ENCODE measurements at regions not wholly inside any gene's neighbourhood (a gene's known extent, or its start where the extent isn't known, plus 50 kb on each side); places are given as distances from the start of the nearest gene placed in this dataset.

DNA sequence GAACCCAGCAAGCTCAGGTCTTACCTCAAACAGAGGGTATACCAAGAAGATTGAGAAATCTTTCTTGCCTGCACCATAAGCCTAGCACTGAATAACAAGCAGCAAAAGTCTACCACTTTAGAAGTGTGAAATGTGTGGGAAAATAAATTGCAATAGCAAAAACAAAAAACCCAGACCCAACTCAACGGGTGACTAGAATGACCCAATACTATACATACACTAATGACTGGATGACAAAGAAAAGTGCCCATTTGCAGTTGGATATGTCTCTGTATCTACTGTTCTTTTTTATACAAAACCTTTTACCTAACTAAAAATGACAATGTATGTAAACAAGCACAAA lies 950.6 kb downstream of the TRIB2 start:
- Histone ChIP-seq H3K4me3 (ENCODE audit: low read depth, low read length) (no peak overlapping the region), H3K9me3 (ENCODE audit: control insufficient read depth, insufficient read depth, low read depth, low read length) (no peaks in the 10 kb centered on the region), H3K4me1 (ENCODE audit: control insufficient read depth, insufficient read depth, low read length) (no peaks in the 10 kb centered on the region), H3K27ac (ENCODE audit: extremely low read depth, low read depth, low read length) (no peak overlapping the region), H3K36me3 (ENCODE audit: control insufficient read depth in 2 of 2, insufficient read depth in 1 of 2, low read length in 2 of 2) (no peaks in the 10 kb centered on the region)
- CTCF ChIA-PET = interaction anchor here (0.7 kb wide), 1 partner anchor 9 kb away, joined by 5 read pairs; no protein-coding TSS in a partner anchor
- no peak for TF ChIP-seq ZNF335 (tag by site-specific recombination; conservative IDR thresholded peaks at IDR 0.05)
- TF ChIP-seq ZNF610 (tag by site-specific recombination; IDR thresholded peaks at IDR 0.05; ENCODE audit: borderline replicate concordance) = no peak
- no peak for TF ChIP-seq TCF7L2 (IDR thresholded peaks at IDR 0.05; ENCODE audit: borderline replicate concordance, low read depth, low read length)
- TF ChIP-seq ZNF426 (tag by site-specific recombination; IDR thresholded peaks at IDR 0.05) = no peak
- no peak for TF ChIP-seq MYNN (tag by site-specific recombination; IDR thresholded peaks at IDR 0.05; ENCODE audit: borderline replicate concordance)
- TF ChIP-seq, protein P1, sequence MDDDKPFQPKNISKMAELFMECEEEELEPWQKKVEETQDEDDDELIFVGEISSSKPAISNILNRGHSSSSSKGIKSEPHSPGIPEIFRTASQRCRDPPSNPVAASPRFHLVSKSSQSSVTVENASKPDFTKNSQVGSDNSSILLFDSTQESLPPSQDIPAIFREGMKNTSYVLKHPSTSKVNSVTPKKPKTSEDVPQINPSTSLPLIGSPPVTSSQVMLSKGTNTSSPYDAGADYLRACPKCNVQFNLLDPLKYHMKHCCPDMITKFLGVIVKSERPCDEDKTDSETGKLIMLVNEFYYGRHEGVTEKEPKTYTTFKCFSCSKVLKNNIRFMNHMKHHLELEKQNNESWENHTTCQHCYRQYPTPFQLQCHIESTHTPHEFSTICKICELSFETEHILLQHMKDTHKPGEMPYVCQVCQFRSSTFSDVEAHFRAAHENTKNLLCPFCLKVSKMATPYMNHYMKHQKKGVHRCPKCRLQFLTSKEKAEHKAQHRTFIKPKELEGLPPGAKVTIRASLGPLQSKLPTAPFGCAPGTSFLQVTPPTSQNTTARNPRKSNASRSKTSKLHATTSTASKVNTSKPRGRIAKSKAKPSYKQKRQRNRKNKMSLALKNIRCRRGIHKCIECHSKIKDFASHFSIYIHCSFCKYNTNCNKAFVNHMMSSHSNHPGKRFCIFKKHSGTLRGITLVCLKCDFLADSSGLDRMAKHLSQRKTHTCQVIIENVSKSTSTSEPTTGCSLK (tag by site-specific recombination; IDR thresholded peaks at IDR 0.05) = no peak
- no peak for TF ChIP-seq WT1 (tag by site-specific recombination; IDR thresholded peaks at IDR 0.05)
- no peak for TF ChIP-seq ZNF248 (tag by site-specific recombination; IDR thresholded peaks at IDR 0.05)
- TF ChIP-seq, protein P2, sequence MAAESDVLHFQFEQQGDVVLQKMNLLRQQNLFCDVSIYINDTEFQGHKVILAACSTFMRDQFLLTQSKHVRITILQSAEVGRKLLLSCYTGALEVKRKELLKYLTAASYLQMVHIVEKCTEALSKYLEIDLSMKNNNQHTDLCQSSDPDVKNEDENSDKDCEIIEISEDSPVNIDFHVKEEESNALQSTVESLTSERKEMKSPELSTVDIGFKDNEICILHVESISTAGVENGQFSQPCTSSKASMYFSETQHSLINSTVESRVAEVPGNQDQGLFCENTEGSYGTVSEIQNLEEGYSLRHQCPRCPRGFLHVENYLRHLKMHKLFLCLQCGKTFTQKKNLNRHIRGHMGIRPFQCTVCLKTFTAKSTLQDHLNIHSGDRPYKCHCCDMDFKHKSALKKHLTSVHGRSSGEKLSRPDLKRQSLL (tag by site-specific recombination; IDR thresholded peaks at IDR 0.05) = no peak
- TF ChIP-seq ZNF544 (tag by site-specific recombination; IDR thresholded peaks at IDR 0.05) = no peak
- TF ChIP-seq ZNF266 (tag by site-specific recombination; IDR thresholded peaks at IDR 0.05; ENCODE audit: low read depth) = no peak
- TF ChIP-seq ZNF10 (tag by site-specific recombination; IDR thresholded peaks at IDR 0.05) = no peak
- TF ChIP-seq, protein P3, sequence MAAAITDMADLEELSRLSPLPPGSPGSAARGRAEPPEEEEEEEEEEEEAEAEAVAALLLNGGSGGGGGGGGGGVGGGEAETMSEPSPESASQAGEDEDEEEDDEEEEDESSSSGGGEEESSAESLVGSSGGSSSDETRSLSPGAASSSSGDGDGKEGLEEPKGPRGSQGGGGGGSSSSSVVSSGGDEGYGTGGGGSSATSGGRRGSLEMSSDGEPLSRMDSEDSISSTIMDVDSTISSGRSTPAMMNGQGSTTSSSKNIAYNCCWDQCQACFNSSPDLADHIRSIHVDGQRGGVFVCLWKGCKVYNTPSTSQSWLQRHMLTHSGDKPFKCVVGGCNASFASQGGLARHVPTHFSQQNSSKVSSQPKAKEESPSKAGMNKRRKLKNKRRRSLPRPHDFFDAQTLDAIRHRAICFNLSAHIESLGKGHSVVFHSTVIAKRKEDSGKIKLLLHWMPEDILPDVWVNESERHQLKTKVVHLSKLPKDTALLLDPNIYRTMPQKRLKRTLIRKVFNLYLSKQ (tag by site-specific recombination; IDR thresholded peaks at IDR 0.05; ENCODE audit: borderline replicate concordance) = no peak
- TF ChIP-seq SCRT2 (tag by site-specific recombination; IDR thresholded peaks at IDR 0.05) = no peak
- no peak for TF ChIP-seq ZNF776 (tag by site-specific recombination; IDR thresholded peaks at IDR 0.05; ENCODE audit: borderline replicate concordance)
- TF ChIP-seq ZNF585B (tag by site-specific recombination; IDR thresholded peaks at IDR 0.05) = no peak
- no peak for TF ChIP-seq ZNF768 (tag by site-specific recombination; IDR thresholded peaks at IDR 0.05)
- TF ChIP-seq ZNF416 (tag by site-specific recombination; IDR thresholded peaks at IDR 0.05) = no peak
- no peak for TF ChIP-seq ZNF701 (tag by site-specific recombination; IDR thresholded peaks at IDR 0.05)
- TF ChIP-seq, protein P4, sequence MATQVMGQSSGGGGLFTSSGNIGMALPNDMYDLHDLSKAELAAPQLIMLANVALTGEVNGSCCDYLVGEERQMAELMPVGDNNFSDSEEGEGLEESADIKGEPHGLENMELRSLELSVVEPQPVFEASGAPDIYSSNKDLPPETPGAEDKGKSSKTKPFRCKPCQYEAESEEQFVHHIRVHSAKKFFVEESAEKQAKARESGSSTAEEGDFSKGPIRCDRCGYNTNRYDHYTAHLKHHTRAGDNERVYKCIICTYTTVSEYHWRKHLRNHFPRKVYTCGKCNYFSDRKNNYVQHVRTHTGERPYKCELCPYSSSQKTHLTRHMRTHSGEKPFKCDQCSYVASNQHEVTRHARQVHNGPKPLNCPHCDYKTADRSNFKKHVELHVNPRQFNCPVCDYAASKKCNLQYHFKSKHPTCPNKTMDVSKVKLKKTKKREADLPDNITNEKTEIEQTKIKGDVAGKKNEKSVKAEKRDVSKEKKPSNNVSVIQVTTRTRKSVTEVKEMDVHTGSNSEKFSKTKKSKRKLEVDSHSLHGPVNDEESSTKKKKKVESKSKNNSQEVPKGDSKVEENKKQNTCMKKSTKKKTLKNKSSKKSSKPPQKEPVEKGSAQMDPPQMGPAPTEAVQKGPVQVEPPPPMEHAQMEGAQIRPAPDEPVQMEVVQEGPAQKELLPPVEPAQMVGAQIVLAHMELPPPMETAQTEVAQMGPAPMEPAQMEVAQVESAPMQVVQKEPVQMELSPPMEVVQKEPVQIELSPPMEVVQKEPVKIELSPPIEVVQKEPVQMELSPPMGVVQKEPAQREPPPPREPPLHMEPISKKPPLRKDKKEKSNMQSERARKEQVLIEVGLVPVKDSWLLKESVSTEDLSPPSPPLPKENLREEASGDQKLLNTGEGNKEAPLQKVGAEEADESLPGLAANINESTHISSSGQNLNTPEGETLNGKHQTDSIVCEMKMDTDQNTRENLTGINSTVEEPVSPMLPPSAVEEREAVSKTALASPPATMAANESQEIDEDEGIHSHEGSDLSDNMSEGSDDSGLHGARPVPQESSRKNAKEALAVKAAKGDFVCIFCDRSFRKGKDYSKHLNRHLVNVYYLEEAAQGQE (tag by site-specific recombination; IDR thresholded peaks at IDR 0.05) = no peak
- POLR2A ChIA-PET = no interaction called here
